Calu3 (cell line): ENCODE measurements at regions not wholly inside any gene's neighbourhood (a gene's known extent, or its start where the extent isn't known, plus 50 kb on each side); places are given as distances from the start of the nearest gene placed in this dataset.

ENCODE experiments used
- BruUV-seq: library from RNA; stranded (reverse); fragments of 400-500 nt; replicated peaks from 2 replicates; lab custom pipeline; 2021; lab: Mats Ljungman, UMichigan
- CTCF ChIA-PET: fragments of 300-600 bp; sonication (Branson Sonifier 250); formaldehyde crosslinking; loops from one replicate; lab custom pipeline; 2022; ENCODE audit warnings: antibody characterized with exemption; lab: Charles Lee
- DNase-seq: peaks from one replicate; pipeline ENCODE4 v3.0.0; 2022
- H3K27ac Mint-ChIP-seq: one replicate; pipeline ENCODE4 v1.8.0; 2022; ENCODE audit warnings: mixed read lengths; ENCODE audit not compliant: unreplicated experiment
- H3K27me3 Mint-ChIP-seq: one replicate; pipeline ENCODE4 v1.8.0; 2022; ENCODE audit warnings: mixed read lengths; ENCODE audit not compliant: unreplicated experiment
- H3K36me3 Mint-ChIP-seq: one replicate; pipeline ENCODE4 v1.8.0; 2022; ENCODE audit warnings: mild to moderate bottlenecking, moderate library complexity, mixed read lengths; ENCODE audit not compliant: insufficient read depth, unreplicated experiment
- H3K4me1 Mint-ChIP-seq: one replicate; pipeline ENCODE4 v1.8.0; 2022; ENCODE audit warnings: mild to moderate bottlenecking, low read depth, mixed read lengths; ENCODE audit not compliant: unreplicated experiment
- H3K4me3 Mint-ChIP-seq: one replicate; pipeline ENCODE4 v1.8.0; 2022; ENCODE audit warnings: mild to moderate bottlenecking, low read depth, moderate library complexity, mixed read lengths; ENCODE audit not compliant: unreplicated experiment
- H3K9me3 Mint-ChIP-seq: one replicate; pipeline ENCODE4 v1.8.0; 2022; ENCODE audit warnings: low read depth, mixed read lengths; ENCODE audit not compliant: unreplicated experiment
- CTCF ChIP-seq: fragments of 200-600 bp; IDR thresholded peaks from one replicate; pipeline ENCODE4 v1.8.0; 2022; ENCODE audit warnings: antibody characterized with exemption; ENCODE audit not compliant: unreplicated experiment
- intact Hi-C: fragments of 100-400 bp; cut with micrococcal nuclease; formaldehyde crosslinking; loops from one replicate; pipeline ENCODE4 v1.10.0; 2022; ENCODE audit not compliant: unreplicated experiment

DNA sequence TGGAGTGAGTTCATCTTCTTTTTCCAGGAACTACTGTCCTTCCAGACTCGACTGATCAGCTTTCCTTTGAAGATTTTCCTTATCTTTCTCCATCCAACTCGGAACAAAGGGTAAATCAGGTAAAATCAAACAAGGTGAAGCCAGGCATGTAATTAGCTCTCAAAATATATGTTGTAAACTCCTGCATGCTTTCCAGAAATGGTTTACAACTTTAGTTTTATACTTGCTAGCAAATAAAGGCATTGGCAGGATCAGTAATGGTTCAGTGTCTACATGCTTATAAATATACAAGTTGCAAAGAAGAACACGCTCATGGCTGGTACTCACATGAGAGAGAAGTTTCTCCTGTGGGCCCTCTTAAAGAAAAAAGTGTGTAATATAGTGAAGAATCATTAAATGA lies 102.5 kb downstream of the FSCB start:
- Mint-ChIP-seq H3K9me3 (peaks cover 11% of the 10 kb centered on the region), H3K4me3 (no peak overlapping the region), H3K27ac (no peak overlapping the region), H3K27me3 (no peaks in the 10 kb centered on the region), H3K36me3 (no peaks in the 10 kb centered on the region), H3K4me1 (no peaks in the 10 kb centered on the region)
- CTCF ChIA-PET = no interaction called here
- DNase-seq = no peak
- BruUV-seq = no TSS peak
- TF ChIP-seq CTCF = no peak
- intact Hi-C loops = no loop called here

- no peak for DNase-seq
- H3K36me3 Mint-ChIP-seq = no peaks in the 10 kb centered on the region
- no peak overlapping the region for H3K27ac Mint-ChIP-seq
- no peaks in the 10 kb centered on the region for H3K4me1 Mint-ChIP-seq
- H3K4me3 Mint-ChIP-seq = no peak overlapping the region
- no peaks in the 10 kb centered on the region for H3K27me3 Mint-ChIP-seq
- intact Hi-C loops = no loop called here
- BruUV-seq = no TSS peak
- CTCF ChIA-PET = no interaction called here
- TF ChIP-seq CTCF = no peak
- H3K9me3 Mint-ChIP-seq = peaks cover 11% of the 10 kb centered on the region
Observed at GRCh38 chr14:44404036-44404435, 103.0 kb downstream of the FSCB start.

- Mint-ChIP-seq H3K9me3 (peaks cover 11% of the 10 kb centered on the region), H3K27ac (no peak overlapping the region), H3K4me3 (no peak overlapping the region), H3K27me3 (no peaks in the 10 kb centered on the region), H3K36me3 (no peaks in the 10 kb centered on the region), H3K4me1 (no peaks in the 10 kb centered on the region)
- BruUV-seq = no TSS peak
- no peak for TF ChIP-seq CTCF
- intact Hi-C loops = no loop called here
- DNase-seq = no peak
- CTCF ChIA-PET = no interaction called here
Observed at GRCh38 chr14:44403193-44403592, 103.9 kb downstream of the FSCB start.

DNA sequence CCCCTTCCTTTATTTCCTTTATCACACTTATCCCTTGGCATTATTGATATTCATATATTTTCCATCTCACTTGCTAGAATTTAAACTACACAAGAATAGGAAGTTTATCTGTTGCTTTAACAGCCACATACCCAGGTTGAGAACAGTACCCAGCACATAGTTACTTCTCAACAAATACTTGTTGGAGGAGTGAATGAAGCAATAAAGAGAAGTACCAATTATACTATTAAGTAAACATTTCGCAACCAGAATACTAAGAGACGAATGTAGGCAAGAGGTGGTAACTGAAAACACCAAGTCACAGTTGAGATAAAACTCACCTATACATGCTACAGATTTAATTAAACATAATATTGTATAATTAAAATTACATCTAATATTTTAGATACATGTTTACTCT lies 110.9 kb downstream of the FSCB start:
- H3K36me3 Mint-ChIP-seq = no peaks in the 10 kb centered on the region
- no peak overlapping the region for H3K4me3 Mint-ChIP-seq
- TF ChIP-seq CTCF = no peak
- no TSS peak for BruUV-seq
- intact Hi-C loops = no loop called here
- H3K4me1 Mint-ChIP-seq = no peaks in the 10 kb centered on the region
- DNase-seq = no peak
- CTCF ChIA-PET = no interaction called here
- no peaks in the 10 kb centered on the region for H3K27me3 Mint-ChIP-seq
- peaks cover 12% of the 10 kb centered on the region for H3K9me3 Mint-ChIP-seq
- H3K27ac Mint-ChIP-seq = no peak overlapping the region

- peaks cover 8% of the 10 kb centered on the region for H3K9me3 Mint-ChIP-seq
- intact Hi-C loops = no loop called here
Observed at GRCh38 chr14:44392984-44393383, 114.1 kb downstream of the FSCB start.

More at GRCh38 chr14:44392984-44393383, 114.1 kb downstream of the FSCB start:
- Mint-ChIP-seq H3K4me3 (no peak overlapping the region), H3K36me3 (no peaks in the 10 kb centered on the region), H3K4me1 (no peaks in the 10 kb centered on the region), H3K27ac (no peak overlapping the region), H3K27me3 (no peaks in the 10 kb centered on the region)
- BruUV-seq = no TSS peak
- no peak for DNase-seq
- no peak for TF ChIP-seq CTCF
- CTCF ChIA-PET = no interaction called here
